ENCODE measurements at regions not wholly inside any gene's neighbourhood (a gene's known extent, or its start where the extent isn't known, plus 50 kb on each side); places are given as distances from the start of the nearest gene placed in this dataset.

DNA sequence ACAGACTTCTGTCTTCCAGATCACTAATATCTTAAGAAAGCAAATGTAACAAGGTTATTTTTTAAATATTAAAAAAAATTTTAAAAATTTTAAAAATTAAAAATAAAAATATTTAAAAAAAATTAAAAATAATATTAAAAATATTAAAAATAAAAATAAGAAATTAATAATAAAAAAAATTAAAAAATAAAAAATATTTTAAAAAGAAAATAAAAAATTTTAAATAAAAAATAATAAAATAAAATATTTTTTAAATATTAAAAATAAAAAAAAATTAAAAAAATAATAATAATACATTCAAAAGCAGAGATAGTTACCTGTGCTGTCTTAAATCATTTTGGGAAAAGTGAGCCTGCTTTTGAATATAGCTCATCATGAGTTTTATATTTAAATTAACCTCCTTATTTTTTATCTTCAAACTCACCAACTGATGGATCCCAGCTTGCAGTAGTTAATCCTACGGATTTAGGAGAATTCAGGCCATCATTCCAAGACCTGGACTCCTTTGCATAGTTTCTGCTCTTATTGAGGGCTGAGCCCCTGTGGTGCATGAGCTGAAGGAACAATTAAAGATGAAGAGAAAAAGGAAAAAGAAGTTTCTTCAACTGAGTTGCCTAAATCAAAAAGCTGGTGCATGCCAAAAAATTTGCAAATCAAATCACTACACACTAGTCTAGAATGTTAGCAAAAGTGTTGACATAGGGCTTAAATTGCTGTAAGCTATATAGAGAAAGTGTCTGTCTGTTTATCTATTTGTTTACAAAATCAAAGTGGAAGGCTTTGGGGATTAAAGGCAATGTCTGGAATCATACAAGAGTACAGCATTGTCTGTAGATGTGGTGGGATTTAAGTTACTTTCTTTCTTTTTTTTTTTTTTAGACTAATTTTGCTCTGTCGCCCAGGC, 50.5 kb upstream of the ZNF438 start:
- no peak for DNase-seq

DNA sequence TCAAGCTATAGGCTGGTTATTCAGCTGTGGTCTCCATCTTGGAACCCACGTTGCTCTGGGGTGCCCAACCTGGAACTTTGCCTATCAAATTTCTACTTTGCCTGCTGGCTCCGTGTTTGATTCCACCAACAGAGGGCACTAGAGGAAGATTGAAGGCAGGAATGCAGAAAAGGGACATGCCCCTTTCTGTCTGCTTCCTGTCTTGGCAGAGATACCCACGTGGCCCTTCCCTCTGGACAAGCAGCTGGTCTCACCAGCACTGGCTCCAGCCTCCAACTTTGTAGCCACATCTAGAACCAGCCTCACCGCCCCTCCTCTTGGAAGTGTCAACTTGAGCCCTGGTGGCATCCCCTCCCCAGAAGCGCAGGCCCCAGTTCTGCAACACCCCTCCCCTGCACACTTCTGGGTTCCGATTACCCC, 52.1 kb upstream of the ZNF438 start:
- peak; percentile 24 for DNase-seq

DNA sequence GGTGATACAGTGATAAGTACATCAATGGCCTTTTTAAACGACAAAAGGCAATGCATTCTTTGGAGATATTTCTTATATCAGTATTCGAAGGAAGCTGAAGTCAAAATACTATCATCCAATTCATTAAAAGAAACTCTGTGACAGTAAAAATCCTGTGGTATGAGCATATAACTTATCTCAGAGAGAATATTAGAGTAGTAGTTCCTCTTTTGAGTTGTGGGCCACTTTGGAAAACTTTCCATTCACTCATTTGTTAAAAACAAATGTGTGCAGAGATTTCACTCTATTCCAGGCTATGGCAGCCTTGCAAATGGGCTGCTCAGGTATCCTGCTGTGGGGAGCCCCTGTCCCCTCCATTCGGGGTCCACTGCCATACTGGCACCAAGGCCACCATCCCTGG, 55.3 kb upstream of the ZNF438 start:
- no peak for DNase-seq

DNA sequence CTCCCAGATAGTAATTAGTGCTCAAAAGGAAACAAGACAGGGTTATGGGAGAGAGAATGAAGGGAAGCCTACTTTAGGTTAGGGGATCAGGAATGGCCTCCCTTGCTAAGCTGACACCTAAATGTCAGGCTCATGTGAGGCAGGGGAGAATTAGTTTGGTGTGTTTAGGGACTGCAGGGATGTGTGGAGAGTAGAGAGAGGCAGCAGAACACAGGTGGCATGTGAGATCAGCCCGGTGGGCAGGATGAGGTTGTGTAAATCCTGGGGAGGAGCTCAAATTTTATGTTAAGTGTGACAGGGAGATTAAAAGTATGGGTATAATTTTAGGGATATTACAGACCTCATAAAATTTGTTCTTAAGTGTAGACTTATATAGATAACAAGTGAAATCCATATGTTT, 56.2 kb upstream of the ZNF438 start:
- DNase-seq: no peak

DNA sequence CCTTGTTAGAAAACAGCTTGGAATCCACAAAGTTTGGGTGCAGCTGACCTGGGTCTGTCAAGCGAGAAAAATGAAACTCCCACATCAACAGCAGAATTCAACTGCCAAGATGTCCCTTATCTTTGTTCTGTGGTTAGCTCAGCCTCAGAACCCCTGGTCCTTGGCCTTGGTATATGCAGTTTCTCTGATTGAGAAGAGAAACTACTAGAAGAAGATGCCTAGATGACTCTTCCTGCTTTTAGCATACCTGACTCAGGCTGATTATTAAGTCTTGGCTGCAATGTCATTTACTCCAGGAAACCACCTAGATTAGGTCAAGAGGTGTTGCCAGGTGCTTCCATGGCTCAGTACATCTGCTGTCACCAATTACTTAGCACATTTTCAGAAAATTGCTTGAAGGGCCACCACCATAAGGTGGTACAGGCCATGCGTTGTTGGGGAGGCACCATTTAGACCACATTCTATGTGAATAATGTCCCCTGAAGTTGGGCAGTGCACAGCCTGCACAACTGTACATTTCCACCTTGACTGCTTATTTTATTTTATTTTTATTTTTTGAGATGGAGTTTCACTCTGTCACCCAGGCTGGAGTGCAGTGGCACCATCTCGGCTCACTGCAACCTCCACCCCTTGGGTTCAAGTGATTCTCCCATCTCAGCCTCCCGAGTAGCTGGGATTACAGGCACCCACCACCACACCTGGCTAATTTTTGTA, 59.4 kb upstream of the ZNF438 start:
- DNase-seq: no peak

DNA sequence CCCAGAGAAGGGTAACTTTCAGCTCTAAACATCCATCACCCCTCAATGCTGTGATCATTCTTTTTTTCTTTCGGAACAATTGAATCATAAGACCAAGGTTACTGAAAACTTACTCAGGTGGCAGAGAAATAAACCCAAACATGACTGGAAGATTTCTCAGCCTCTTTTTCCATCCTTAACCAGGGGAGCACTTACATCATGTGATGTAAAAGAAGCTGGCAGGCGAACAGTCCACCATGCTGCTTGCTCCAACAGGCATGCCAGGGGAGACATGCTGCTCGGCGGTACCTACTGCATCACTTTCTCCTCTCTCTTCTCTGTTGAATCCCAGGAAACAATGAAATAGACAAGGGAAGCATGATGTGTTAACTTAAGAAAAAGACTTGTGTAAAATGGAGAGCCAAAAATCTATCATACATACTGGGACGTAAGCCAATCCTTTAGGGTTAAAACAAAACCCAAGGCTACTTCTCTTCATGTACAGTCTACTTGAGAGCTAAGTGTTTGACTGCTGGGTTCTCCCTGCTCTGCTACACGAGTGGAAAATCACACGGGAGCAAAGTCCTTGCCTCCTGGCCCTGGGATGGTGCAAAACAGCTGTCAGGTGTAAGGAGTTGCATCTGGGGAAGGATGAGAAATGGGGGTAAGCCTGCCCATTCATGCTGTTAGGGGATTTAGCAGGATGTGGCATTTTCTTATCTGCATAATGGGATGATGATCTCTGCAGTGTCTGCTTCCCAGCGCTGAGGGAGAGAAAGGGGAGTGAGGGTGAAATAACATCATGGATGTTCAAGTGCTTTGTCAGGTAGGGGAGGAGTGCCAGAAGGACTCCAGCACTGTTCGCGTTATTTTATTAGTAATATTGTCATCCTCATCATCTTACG, 64.3 kb upstream of the ZNF438 start:
- DNase-seq: no peak

DNA sequence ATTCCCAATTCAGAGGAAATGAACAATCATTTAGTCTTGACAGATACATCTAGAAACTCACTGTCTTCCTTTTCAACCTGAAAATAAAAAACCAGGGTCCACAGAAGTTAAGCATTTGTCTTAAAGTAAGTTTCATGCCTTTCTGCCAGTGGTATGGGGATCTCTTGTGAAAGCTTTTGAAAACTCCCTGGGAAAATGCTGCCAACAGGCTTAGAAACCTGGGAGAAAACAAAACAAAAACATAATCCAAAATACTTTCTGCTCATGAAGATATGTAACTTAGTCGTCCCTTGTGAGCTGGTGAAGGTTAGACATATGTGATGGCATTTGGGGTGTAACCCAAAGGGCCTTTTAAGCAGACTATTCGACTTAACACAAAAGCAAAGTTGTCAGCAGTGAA, 66.4 kb upstream of the ZNF438 start:
- no peak for DNase-seq

DNA sequence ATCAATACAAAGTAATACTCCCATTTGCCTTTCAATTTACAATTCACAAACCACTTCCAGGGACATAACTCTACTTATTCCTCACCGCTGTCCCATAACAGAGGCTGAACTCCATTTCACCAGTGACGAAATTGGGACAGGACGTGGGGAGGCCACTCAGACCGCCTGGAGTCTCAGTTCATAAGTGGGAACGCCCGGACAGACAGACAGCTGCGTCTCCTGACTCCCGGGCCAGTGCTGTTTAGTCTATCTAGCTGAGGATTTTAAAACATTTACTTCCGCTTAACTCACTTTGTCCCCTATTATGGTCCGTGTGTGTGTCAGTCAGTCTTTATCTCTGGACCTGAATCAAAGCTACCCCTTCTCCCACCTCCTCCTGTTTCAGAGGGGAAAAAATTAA, 67.4 kb upstream of the ZNF438 start:
- DNase-seq: no peak

DNA sequence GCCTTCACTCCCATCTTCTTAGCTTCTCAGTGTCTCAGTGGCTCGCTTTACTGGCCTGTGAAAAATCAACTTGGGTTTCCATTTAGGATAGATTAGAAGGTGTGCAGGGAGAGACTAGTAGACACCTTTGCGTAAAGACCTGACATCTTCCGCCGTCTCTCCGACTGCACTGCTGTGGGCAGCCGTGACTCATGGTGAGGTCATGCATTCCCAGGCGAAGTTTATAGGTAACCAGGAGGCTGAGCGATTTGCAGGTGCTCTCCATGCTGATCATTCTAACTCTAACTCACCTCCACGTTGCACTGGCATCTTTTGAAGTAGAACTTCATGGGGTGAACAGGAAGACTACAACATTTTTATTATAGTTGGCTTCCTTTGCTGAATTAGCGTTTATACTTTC, 68.0 kb upstream of the ZNF438 start:
- no peak for DNase-seq

DNA sequence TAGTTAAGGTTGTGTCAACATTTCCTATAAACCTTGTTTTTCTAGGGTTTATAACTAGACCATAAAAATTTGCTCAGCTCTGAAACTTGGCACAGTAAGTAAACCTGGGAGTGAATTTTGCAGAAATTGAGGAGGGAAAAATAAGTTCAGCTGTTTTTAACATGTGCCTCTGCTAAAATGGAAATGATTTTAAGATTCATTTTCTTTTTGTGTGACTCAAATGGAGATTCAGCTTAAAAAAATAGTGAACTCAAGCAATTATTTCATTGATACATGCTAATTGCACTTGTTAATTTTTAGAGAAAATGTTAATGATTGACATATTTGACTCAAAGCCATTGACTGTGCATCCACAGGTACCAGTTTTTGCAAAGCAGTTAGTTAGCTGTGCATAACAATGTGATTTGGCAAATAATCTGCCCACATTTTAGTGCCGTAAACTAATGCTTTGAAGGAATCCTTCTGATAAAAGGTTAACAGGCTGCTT, 68.5 kb upstream of the ZNF438 start:
- DNase-seq: no peak

DNA sequence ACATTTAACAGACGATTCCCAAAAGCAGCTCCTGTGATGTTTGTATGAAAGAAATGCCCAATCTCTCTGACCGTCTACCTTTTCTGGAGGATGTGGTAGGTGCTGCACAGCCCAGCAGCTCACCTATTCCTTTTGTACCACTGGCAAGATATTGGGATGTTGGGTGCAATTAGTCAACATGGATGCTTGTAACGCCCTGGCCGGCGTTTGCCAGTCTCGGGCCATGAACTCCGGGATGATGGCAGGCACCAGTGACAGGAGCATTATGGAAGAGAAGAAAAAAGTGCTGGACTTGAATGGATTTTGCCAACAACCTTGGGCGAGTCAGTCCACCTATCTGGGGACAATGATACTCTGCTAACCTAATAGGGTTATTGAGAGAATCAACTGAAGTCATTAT, 69.0 kb upstream of the ZNF438 start:
- no peak for DNase-seq

DNA sequence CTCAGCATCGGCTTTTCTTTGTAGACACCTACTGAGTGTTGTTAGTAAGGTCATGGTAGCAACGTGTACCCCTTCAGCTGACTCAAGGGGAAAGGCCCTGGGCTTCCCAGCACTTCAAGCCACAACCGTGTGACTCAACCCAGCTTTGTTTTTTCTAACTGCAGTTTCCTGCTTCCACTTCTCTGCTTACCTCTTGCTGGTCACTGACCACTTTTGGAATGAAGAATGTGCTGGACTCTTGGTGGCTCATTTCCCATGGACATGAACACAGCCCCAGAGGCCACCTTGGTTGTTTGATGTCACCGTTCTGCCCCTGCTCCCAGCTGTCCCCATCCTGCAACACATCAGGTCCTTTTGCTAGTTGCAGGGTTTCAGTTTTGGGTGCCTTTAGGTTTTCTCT, 69.5 kb upstream of the ZNF438 start:
- no peak for DNase-seq

DNA sequence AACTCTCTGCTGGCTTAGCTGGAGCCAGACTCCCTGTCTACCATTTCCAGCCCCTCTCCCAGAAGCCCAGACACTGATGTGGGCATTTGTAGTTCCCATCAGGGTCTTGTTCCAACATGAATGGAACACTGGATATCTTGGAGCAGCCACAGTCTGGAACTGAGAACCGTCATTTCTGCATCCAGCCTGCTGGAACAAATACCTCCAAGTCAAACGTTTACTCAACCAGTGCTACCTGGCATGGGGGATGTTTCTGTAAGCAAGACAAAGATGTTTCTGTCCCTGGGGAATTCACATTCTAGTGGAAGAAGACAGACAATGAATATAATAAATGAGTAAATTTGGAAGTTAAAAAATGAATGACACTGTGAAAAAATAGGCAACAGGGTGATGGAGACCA, 70.8 kb upstream of the ZNF438 start:
- no peak for DNase-seq

DNA sequence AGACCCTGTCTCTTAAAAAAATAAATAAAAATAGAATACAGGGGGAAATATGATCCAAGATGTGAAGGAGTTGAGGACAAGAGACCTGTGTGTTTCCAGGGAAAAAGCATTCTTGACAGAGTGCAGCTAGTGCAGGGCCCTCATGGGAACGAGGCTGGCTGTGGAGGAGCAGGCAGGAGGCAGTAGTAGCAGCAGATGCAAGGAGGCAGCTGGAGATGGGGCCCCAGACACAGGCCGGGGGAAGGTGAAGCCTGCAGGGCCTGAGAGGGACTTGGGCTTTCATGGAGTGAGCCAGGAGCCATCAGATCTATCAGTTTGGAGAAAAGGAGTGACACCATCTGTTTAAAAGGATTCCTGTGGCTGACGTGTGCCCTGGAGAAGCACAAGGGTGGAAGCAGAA, 71.4 kb upstream of the ZNF438 start:
- DNase-seq: no peak

DNA sequence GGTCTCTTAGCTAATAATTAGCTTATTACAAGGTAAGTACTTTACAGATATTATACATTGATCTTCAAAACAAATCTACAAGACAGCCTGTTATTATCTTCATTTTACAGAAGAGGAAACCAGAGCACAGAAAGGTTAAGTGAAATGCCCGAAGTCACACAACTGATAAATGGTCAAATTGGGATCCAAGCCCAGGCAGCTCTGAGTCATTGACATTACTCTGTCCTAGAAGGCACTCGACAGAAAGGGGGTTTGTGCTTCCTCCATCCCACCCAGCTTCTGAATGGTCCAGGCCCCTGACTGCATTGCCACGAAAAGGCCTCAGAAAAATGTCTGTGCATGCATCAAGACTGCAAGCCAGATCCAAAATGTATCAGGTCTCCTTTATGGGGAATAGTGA, 81.3 kb upstream of the ZNF438 start:
- DNase-seq: no peak

DNA sequence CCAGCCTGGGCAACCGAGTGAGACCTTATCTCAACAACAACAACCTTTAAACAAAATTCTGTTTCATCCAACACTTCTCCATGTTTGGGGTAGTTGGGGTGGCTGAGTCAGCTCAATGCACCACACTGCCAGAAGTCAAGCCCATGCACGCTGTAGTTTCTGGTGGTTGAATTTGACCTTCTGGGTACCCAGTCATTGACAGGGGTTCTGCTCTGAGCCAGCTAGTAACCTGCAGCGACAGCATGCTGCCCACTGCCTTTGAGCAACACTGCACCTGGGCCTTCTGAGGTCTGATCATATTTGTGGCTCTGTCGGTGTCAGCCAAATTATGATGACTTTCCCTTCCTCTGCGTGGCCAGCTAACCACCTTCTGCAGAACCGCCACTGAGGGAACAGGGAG, 84.6 kb upstream of the ZNF438 start:
- DNase-seq: no peak

DNA sequence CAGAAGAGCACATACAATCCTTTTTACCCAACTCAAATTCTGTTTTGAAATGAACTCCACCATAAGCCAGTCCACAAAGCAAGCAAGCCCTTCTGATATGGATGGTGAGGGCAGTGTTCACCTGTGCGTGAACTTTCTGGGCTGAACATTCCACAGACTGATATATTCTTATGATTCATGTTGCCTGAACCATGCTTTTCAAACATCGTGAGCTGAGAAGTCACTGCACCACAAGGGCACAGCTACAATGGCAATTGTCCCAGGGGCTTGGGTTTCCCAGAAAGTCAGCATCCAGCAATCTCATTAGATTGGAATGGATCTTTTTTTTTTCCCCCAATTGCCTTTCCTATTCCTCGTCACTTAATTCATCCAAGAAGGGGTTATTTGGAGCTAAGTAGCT, 86.9 kb upstream of the ZNF438 start:
- no peak for DNase-seq

DNA sequence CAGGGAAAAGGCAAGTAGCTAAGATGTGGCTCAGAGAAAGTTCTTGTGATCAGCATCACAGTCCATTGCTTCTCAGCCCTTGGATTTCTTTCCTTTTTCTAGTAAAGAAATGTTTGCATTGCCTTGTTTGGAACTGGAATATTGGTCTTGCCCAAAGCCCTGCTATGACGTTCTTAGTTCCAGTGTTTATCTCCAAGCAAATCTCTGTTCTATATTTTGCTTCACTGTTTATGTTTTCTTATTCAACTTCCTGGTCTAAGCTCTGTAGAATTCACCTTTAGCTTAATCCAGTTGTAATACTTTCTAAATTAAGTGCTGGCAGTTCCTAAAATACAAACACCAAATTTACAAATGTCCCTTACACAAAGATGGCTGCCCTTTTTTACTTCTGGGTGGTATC, 88.7 kb upstream of the ZNF438 start:
- DNase-seq: no peak

DNA sequence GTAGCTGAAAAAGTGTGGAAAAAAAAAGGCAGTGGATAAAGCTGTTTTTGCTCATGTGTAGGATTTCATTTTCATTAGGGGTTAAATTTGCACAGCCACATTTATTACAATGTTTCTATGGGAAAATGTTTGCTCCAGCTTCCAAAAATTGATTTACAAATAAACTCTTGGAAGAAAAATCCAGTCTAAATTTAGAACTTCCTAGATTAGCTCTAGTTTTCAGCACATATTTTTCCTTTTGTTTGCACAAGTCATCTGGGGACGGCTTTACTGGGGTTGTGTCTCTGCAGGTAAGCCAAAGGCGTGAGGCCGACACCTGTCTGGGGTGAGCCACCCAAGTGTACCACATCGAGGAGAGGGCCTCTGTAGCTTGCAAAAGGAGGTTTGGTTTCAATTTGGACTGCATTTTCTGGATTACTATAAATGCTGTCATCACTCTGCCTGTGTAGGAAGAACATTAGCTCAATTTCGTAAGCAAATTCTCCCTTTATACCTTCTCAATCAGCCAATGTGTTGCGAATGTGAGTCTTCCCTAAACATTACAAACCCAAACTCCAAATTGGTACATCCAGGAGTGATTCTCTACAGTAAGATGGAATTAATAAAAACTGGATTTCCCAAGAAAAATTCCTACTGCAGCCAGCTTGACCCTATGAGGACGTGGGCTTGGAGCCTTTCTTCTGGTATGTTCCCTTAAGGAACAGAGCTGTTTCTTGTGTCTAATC, 89.5 kb upstream of the ZNF438 start:
- DNase-seq: no peak

DNA sequence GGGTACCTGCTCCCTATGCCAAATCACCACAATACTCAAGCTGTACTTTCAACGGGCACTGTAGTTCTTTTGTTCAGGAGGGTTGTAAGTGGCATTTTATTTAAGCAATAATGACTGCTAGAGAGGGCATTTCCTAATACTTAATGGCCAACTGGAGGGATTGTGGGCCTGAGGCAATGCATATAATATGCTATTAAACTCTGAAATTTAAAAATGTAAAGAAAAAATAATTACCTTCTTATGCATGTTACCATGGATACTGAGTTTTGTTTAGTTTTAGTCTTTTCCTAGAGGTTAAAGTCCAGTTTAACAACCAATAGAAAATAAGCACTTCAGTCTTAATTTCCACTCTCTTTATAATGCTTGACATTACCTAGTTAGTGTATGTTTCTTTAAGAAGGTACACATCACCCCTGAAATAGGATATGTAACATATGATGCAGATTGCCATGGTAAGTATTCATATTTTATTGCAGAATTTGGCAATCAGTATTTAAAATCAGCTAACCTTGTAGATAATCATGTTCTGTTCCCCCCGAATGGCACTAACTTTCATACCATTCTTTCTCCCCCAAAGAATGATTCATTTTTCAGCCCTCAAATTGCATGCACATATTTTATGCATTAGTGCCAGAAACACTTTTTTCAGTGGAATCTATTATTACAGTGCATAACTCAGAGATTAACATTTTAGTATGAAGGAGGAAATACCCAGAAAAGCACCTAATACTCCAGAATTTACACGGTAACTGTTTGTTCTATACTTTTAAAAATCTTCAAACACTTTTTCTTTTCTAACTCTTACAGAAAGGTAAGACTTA, 90.3 kb upstream of the ZNF438 start:
- DNase-seq: peak; percentile 2

DNA sequence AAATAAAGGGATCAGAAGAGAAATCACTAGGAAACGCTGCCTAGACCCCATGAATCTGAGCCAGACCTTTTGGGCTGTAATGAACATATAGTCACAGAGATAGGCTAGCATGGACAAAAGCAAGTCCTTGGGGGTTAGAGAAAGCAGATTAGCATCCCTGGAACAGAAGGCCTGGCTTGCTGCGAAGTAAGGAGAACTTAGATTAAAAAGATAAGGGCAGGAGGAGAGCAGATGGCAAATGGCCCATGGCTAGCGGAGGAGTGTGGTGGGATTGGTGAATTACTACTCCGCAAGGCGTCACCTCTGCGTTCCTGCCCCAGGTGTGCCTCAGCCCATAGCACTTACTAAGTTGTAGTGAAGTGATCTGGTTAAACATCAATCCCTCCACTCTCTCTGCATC, 92.3 kb upstream of the ZNF438 start:
- peak; percentile 5 for DNase-seq

DNA sequence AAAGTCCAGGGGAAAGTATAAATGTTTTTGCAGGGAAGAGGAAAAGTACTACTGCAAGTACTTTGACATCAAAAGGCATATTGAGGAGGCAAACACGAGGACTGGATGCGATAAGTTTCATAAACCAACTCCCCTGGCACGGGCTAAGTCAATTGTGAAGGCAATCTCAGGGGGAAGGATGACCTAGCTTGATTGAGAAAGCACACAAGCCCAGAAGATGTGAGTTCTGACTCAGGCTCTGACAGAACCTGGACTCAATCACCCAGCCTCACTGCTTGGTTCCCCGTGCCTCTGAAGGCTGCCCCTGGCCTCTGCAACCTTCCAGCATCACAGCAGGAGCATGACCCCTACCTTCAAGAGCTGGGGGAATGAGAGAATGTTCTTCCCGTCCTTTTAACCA, 93.2 kb upstream of the ZNF438 start:
- DNase-seq: no peak

Data from NCI-H69 (cell line).